RCC 7860 (cell line): ENCODE measurements at regions not wholly inside any gene's neighbourhood (a gene's known extent, or its start where the extent isn't known, plus 50 kb on each side); places are given as distances from the start of the nearest gene placed in this dataset.
"Not testable (repeated sequence)": the region's sequence is repeated elsewhere in the genome, so short reads cannot be mapped to it uniquely, and the experiment has no call there.

ENCODE experiments used
- DNase-seq: peaks from one replicate; pipeline ENCODE4 v3.0.0-alpha.2; 2015; ENCODE audit warnings: low spot score
- FAIRE-seq: peaks from 2 replicates; lab custom pipeline; 2012; peaks lifted over from hg19 to GRCh38; lab: Jason Lieb, UNC

GRCh38 chr18:10162340-10162739 lies 248.5 kb downstream of the VAPA start:
- FAIRE-seq (no peak), DNase-seq (no peak)

- no peak for FAIRE-seq
- no peak for DNase-seq
Measured at GRCh38 chr18:10164271-10165071, 250.7 kb downstream of the VAPA start.

- FAIRE-seq (no peak), DNase-seq (no peak)
Measured at GRCh38 chr18:10166164-10166807, 252.5 kb downstream of the VAPA start.

- DNase-seq (no peak), FAIRE-seq (no peak)
Measured at GRCh38 chr18:10167759-10168158, 253.9 kb downstream of the VAPA start.

GRCh38 chr18:10168477-10168876 lies 254.7 kb downstream of the VAPA start:
- FAIRE-seq (no peak), DNase-seq (no peak)

GRCh38 chr18:10169064-10169562 lies 255.3 kb downstream of the VAPA start:
- no peak for DNase-seq
- FAIRE-seq, result no peak

- no peak for DNase-seq
- no peak for FAIRE-seq
Measured at GRCh38 chr18:10169814-10170213, 256.0 kb downstream of the VAPA start.

- FAIRE-seq (no peak), DNase-seq (no peak)
Measured at GRCh38 chr18:10170375-10170774, 256.6 kb downstream of the VAPA start.

- not testable (repeated sequence) for FAIRE-seq, DNase-seq
Measured at GRCh38 chr18:10175333-10175732, 261.5 kb downstream of the VAPA start.

GRCh38 chr18:10179326-10179725 lies 265.5 kb downstream of the VAPA start:
- not testable (repeated sequence) for FAIRE-seq, DNase-seq

- DNase-seq (no peak), FAIRE-seq (no peak)
Measured at GRCh38 chr18:10182009-10182624, 268.3 kb downstream of the VAPA start.

GRCh38 chr18:10184776-10185175 lies 269.7 kb upstream of the APCDD1 start:
- FAIRE-seq (no peak), DNase-seq (no peak)

GRCh38 chr18:10188971-10189810 lies 265.2 kb upstream of the APCDD1 start:
- FAIRE-seq, result no peak

GRCh38 chr18:10190564-10190963 lies 263.9 kb upstream of the APCDD1 start:
- DNase-seq, result no peak
- no peak for FAIRE-seq

More at GRCh38 chr18:10188971-10189810, 265.2 kb upstream of the APCDD1 start:
- no peak for DNase-seq

- FAIRE-seq (no peak), DNase-seq (no peak)
Measured at GRCh38 chr18:10193444-10193843, 261.0 kb upstream of the APCDD1 start.

- no peak for DNase-seq
- no peak for FAIRE-seq
Measured at GRCh38 chr18:10194592-10194991, 259.8 kb upstream of the APCDD1 start.

- FAIRE-seq (no peak), DNase-seq (no peak)
Measured at GRCh38 chr18:10195529-10195928, 258.9 kb upstream of the APCDD1 start.

GRCh38 chr18:10197097-10197496 lies 257.3 kb upstream of the APCDD1 start:
- FAIRE-seq (no peak), DNase-seq (no peak)

GRCh38 chr18:10201226-10201625 lies 253.2 kb upstream of the APCDD1 start:
- no peak for DNase-seq
- no peak for FAIRE-seq

- FAIRE-seq, result no peak
- DNase-seq, result no peak
Measured at GRCh38 chr18:10201659-10202058, 252.8 kb upstream of the APCDD1 start.

- FAIRE-seq, result no peak
- DNase-seq, result no peak
Measured at GRCh38 chr18:10202845-10203321, 251.6 kb upstream of the APCDD1 start.
